ENCODE measurements at regions not wholly inside any gene's neighbourhood (a gene's known extent, or its start where the extent isn't known, plus 50 kb on each side); places are given as distances from the start of the nearest gene placed in this dataset.

DNA sequence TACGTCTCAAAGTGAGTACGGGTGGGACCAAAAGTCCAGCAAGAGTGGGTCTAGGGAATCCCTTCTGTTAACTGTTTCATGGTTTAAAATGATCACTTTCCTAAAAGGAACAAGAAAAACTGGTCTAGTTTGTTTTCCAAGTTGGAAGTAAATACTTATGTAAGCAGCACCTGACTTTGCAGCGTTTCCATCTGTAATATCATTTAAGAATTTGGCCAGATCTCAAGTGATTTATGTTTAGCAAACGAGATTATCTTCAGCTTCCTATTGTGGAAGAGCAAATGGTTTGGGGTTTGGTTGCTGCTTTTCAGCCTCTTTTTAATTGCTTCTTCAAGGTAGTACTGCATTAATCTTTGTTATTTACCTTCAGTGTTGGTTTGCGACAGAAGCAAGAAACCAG lies 50.4 kb downstream of the FHIP1A start:
- POLR2A ChIA-PET: no interaction called here
- CTCF ChIA-PET: no interaction called here
- Histone ChIP-seq H3K27ac (ENCODE audit: low read depth, low read length) (no peak overlapping the region), H3K36me3 (ENCODE audit: control insufficient read depth in 2 of 3, insufficient read depth in 3 of 3, low read length in 3 of 3) (no peaks in the 10 kb centered on the region), H3K4me3 (ENCODE audit: low read length) (no peak overlapping the region), H3K4me1 (ENCODE audit: control insufficient read depth in 2 of 2, insufficient read depth in 2 of 2, low read length in 2 of 2) (no peaks in the 10 kb centered on the region), H3K27me3 (ENCODE audit: control insufficient read depth in 2 of 2, insufficient read depth in 2 of 2, low read length in 2 of 2) (no peaks in the 10 kb centered on the region), H3K9me3 (ENCODE audit: control insufficient read depth in 2 of 3, low read length in 3 of 3) (no peaks in the 10 kb centered on the region)
- H3K27me3 Mint-ChIP-seq: peaks cover 0 to 19% (median 9%) of the 10 kb centered on the region in 5 donors
- no peaks in the 10 kb centered on the region for H3K9me3 Mint-ChIP-seq
- no peak overlapping the region for H3K4me3 Mint-ChIP-seq
- peaks cover 0 to 4% (median 0%) of the 10 kb centered on the region in 5 donors for H3K36me3 Mint-ChIP-seq
- H3K27ac Mint-ChIP-seq: no peak overlapping the region
- DNase-seq: no peak
- ATAC-seq: no peak
- intact Hi-C loops (cut with micrococcal nuclease): no loop called here
- H3K4me1 Mint-ChIP-seq: no peaks in the 10 kb centered on the region

DNA sequence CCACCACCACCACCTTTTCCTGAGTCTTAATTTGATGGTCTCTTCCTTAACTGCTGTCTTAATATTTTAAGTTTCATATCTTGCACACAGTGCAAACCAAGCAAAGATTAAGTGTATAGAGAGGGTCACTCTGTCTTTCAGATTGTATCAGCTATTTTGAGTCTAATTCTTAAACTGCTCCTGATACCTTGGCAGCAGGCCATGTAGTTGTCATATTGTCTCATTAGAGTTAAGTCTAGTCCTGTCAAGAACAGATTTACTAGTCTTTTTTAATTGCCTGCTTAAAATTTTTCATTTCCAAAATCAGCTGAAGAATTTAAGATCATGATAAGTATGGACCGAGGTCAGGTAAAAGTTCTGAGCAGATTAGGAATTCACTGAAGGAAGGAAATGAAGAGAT lies 51.5 kb downstream of the FHIP1A start:
- H3K4me3 ChIP-seq (ENCODE audit: low read length): no peak overlapping the region
- no peak overlapping the region for H3K27ac ChIP-seq (ENCODE audit: low read depth, low read length)
- Mint-ChIP-seq H3K4me3 (no peak overlapping the region), H3K36me3 (peaks cover 0 to 4% (median 0%) of the 10 kb centered on the region in 5 donors), H3K9me3 (no peaks in the 10 kb centered on the region), H3K27me3 (peaks cover 0 to 24% (median 13%) of the 10 kb centered on the region in 5 donors), H3K4me1 (no peaks in the 10 kb centered on the region), H3K27ac (no peak overlapping the region)
- no peaks in the 10 kb centered on the region for H3K4me1 ChIP-seq (ENCODE audit: control insufficient read depth in 2 of 2, insufficient read depth in 2 of 2, low read length in 2 of 2)
- H3K36me3 ChIP-seq (ENCODE audit: control insufficient read depth in 2 of 3, insufficient read depth in 3 of 3, low read length in 3 of 3): no peaks in the 10 kb centered on the region
- no peaks in the 10 kb centered on the region for H3K27me3 ChIP-seq (ENCODE audit: control insufficient read depth in 2 of 2, insufficient read depth in 2 of 2, low read length in 2 of 2)
- ATAC-seq (no peak), DNase-seq (no peak)
- intact Hi-C loops (cut with micrococcal nuclease): no loop called here
- ChIA-PET CTCF (no interaction called here), POLR2A (no interaction called here)
- H3K9me3 ChIP-seq (ENCODE audit: control insufficient read depth in 2 of 3, low read length in 3 of 3): no peaks in the 10 kb centered on the region

DNA sequence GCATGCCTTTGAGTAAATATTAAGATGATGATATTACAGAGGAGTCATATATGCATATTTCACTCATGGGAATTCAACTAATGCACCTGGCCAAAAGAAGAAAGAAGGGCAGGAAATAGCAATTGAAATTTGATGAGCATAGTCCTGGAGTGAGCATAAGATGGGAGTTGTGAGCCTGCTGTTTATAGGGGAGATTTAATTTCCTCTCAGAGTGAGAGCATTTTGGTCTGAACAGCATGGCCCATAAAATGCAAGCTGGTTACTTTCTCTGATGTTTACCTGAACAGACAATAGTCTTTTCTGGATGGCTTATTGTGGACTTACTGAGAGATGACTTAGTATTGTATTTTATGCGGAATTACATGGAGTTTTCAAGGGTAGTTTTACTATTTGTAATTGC lies 53.6 kb downstream of the FHIP1A start:
- Histone ChIP-seq H3K9me3 (ENCODE audit: control insufficient read depth in 2 of 3, low read length in 3 of 3) (no peaks in the 10 kb centered on the region), H3K27me3 (ENCODE audit: control insufficient read depth in 2 of 2, insufficient read depth in 2 of 2, low read length in 2 of 2) (no peaks in the 10 kb centered on the region), H3K4me1 (ENCODE audit: control insufficient read depth in 2 of 2, insufficient read depth in 2 of 2, low read length in 2 of 2) (no peaks in the 10 kb centered on the region), H3K36me3 (ENCODE audit: control insufficient read depth in 2 of 3, insufficient read depth in 3 of 3, low read length in 3 of 3) (no peaks in the 10 kb centered on the region), H3K4me3 (ENCODE audit: low read length) (no peak overlapping the region), H3K27ac (ENCODE audit: low read depth, low read length) (no peak overlapping the region)
- Mint-ChIP-seq H3K36me3 (peaks cover 0 to 4% (median 0%) of the 10 kb centered on the region in 5 donors), H3K27ac (no peak overlapping the region), H3K4me3 (no peak overlapping the region), H3K9me3 (peaks cover 0 to 2% (median 0%) of the 10 kb centered on the region in 11 donors), H3K4me1 (no peaks in the 10 kb centered on the region), H3K27me3 (peaks cover 0 to 34% (median 21%) of the 10 kb centered on the region in 5 donors)
- CTCF ChIA-PET: no interaction called here
- DNase-seq (no peak), ATAC-seq (no peak)
- intact Hi-C loops (cut with micrococcal nuclease): no loop called here
- POLR2A ChIA-PET: no interaction called here

DNA sequence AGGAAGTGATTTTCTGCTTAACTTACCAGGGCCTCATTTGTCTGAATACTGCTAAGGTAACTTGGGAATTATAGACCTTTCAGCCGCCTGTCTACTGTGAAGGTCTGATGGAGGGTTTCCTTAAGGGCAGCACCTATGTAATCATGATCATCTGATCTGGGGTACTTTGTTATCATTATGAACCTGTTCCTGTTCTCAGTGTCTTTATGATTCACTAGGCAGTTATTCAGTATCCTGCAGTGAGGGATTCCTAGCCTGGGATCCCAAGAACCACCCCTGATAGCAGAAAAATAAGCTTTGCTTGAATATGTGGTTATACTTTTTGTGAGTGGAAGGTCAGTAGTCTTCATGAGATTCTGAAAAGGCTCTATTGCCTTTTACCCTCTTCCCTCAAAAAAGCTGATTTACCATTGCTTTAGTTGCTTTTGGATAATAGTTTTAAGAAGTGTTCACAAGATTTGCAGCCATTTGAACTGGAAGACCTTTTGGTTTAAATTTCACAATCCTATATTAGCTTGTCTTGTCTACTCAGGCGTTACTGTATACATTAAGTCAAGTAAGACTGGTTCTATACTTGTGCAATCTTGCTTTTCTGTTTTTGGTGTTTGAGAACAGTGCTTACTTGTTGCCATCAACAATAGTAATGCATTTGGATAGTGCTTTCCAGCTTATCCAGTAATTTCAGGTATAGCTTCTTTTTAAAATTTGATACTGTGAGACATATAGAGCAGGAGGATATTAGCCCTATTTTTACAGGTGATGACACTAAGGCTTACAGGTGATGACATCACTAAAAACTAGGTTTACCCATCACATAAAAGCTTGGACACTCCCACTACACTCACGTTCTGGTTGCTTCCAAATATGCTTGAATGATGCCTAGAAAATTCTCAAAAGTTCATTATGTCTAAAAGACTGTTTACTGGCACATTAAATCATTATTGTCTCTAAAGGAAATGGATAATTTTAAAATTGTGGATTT lies 60.0 kb downstream of the FHIP1A start:
- no peaks in the 10 kb centered on the region for H3K36me3 ChIP-seq (ENCODE audit: control insufficient read depth in 2 of 3, insufficient read depth in 3 of 3, low read length in 3 of 3)
- H3K4me1 ChIP-seq (ENCODE audit: control insufficient read depth in 2 of 2, insufficient read depth in 2 of 2, low read length in 2 of 2): no peaks in the 10 kb centered on the region
- DNase-seq: no peak
- Mint-ChIP-seq H3K36me3 (no peaks in the 10 kb centered on the region), H3K27me3 (peaks cover 0 to 25% (median 6%) of the 10 kb centered on the region in 5 donors), H3K4me1 (no peaks in the 10 kb centered on the region), H3K9me3 (peaks cover 0 to 2% (median 0%) of the 10 kb centered on the region in 11 donors), H3K27ac (no peak overlapping the region), H3K4me3 (no peak overlapping the region)
- H3K27ac ChIP-seq (ENCODE audit: low read depth, low read length): no peak overlapping the region
- POLR2A ChIA-PET: no interaction called here
- intact Hi-C loops (cut with micrococcal nuclease): no loop called here
- H3K4me3 ChIP-seq (ENCODE audit: low read length): no peak overlapping the region
- no peaks in the 10 kb centered on the region for H3K27me3 ChIP-seq (ENCODE audit: control insufficient read depth in 2 of 2, insufficient read depth in 2 of 2, low read length in 2 of 2)
- no peak for ATAC-seq
- H3K9me3 ChIP-seq (ENCODE audit: control insufficient read depth in 2 of 3, low read length in 3 of 3): no peaks in the 10 kb centered on the region
- CTCF ChIA-PET: no interaction called here

DNA sequence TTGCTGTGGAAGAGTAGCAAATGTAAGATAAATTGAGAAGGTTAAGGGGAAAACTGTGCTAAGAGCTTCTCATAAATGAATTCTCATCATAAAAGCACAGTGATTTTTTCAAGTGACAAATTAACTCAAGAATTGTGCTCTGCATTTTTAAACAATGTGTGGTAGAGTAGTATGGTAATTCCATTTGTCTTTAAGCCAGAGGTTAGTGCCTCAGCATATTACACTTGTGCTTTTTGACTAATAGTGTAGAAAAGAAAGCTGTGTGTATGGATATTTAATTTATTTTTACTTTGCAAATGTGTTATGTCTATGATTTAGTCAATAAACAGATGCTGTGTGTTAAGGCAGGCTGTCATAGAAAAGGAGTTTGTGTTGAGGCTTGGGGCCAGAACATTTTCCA lies 61.0 kb downstream of the FHIP1A start:
- intact Hi-C loops (cut with micrococcal nuclease): no loop called here
- no peak for ATAC-seq

DNA sequence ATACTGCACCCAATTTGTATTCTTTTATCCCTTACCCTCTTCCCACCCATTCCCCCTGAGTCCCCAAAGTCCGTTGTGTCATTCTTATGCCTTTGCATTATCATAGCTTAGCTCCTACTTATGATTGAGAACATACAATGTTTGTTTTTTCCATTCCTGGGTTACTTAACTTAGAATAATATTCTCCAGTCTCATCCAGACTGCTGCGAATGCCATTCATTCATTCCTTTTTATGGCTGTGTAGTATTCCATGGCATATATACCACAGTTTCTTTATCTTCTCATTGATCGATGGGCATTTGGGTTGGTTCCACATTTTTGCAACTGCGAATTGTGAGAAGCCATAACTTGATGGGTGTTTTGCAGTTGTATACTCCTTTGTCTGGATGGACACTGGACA lies 62.8 kb downstream of the FHIP1A start:
- Histone ChIP-seq H3K27ac (ENCODE audit: low read depth, low read length) (no peak overlapping the region), H3K4me3 (ENCODE audit: low read length) (no peak overlapping the region), H3K4me1 (ENCODE audit: control insufficient read depth in 2 of 2, insufficient read depth in 2 of 2, low read length in 2 of 2) (no peaks in the 10 kb centered on the region), H3K27me3 (ENCODE audit: control insufficient read depth in 2 of 2, insufficient read depth in 2 of 2, low read length in 2 of 2) (no peaks in the 10 kb centered on the region), H3K9me3 (ENCODE audit: control insufficient read depth in 2 of 3, low read length in 3 of 3) (no peaks in the 10 kb centered on the region), H3K36me3 (ENCODE audit: control insufficient read depth in 2 of 3, insufficient read depth in 3 of 3, low read length in 3 of 3) (no peaks in the 10 kb centered on the region)
- H3K36me3 Mint-ChIP-seq: no peaks in the 10 kb centered on the region
- POLR2A ChIA-PET: no interaction called here
- intact Hi-C loops (cut with micrococcal nuclease): no loop called here
- DNase-seq: no peak
- H3K9me3 Mint-ChIP-seq: peaks cover 0 to 2% (median 0%) of the 10 kb centered on the region in 11 donors
- peaks cover 4 to 25% (median 10%) of the 10 kb centered on the region in 5 donors for H3K27me3 Mint-ChIP-seq
- H3K4me3 Mint-ChIP-seq: no peak overlapping the region
- no peak for ATAC-seq
- no peak overlapping the region for H3K27ac Mint-ChIP-seq
- no peaks in the 10 kb centered on the region for H3K4me1 Mint-ChIP-seq
- CTCF ChIA-PET: no interaction called here

More for the DNA sequence above, 61.0 kb downstream of the FHIP1A start:
- Histone ChIP-seq H3K27ac (ENCODE audit: low read depth, low read length) (no peak overlapping the region), H3K27me3 (ENCODE audit: control insufficient read depth in 2 of 2, insufficient read depth in 2 of 2, low read length in 2 of 2) (no peaks in the 10 kb centered on the region), H3K4me3 (ENCODE audit: low read length) (no peak overlapping the region), H3K4me1 (ENCODE audit: control insufficient read depth in 2 of 2, insufficient read depth in 2 of 2, low read length in 2 of 2) (no peaks in the 10 kb centered on the region), H3K9me3 (ENCODE audit: control insufficient read depth in 2 of 3, low read length in 3 of 3) (no peaks in the 10 kb centered on the region), H3K36me3 (ENCODE audit: control insufficient read depth in 2 of 3, insufficient read depth in 3 of 3, low read length in 3 of 3) (no peaks in the 10 kb centered on the region)
- H3K9me3 Mint-ChIP-seq: peaks cover 0 to 2% (median 0%) of the 10 kb centered on the region in 11 donors
- H3K36me3 Mint-ChIP-seq: no peaks in the 10 kb centered on the region
- no peak overlapping the region for H3K4me3 Mint-ChIP-seq
- no peak for DNase-seq
- H3K27ac Mint-ChIP-seq: no peak overlapping the region
- POLR2A ChIA-PET: no interaction called here
- CTCF ChIA-PET: no interaction called here
- no peaks in the 10 kb centered on the region for H3K4me1 Mint-ChIP-seq
- H3K27me3 Mint-ChIP-seq: peaks cover 0 to 24% (median 7%) of the 10 kb centered on the region in 5 donors

DNA sequence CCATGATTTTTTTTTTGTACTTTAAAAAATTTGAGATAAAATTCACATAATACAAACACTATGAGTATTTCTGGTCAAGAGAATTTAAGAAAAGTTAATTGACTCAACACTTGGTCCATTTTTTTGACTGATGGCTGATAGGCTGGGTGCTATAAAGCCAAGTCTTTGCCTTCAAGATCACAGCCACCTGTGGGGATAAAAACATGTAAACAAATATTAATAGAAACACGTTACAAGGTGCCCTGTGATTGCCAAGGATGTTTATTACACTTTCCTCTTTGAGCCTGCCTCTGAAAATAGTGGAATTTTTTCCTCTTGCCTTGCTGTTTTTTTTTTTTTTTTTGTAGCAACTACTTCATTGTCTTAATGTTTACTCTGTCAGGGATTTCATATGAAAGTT lies 63.3 kb downstream of the FHIP1A start:
- Histone ChIP-seq H3K27ac (ENCODE audit: low read depth, low read length) (no peak overlapping the region), H3K4me1 (ENCODE audit: control insufficient read depth in 2 of 2, insufficient read depth in 2 of 2, low read length in 2 of 2) (no peaks in the 10 kb centered on the region), H3K27me3 (ENCODE audit: control insufficient read depth in 2 of 2, insufficient read depth in 2 of 2, low read length in 2 of 2) (no peaks in the 10 kb centered on the region), H3K4me3 (ENCODE audit: low read length) (no peak overlapping the region), H3K36me3 (ENCODE audit: control insufficient read depth in 2 of 3, insufficient read depth in 3 of 3, low read length in 3 of 3) (no peaks in the 10 kb centered on the region), H3K9me3 (ENCODE audit: control insufficient read depth in 2 of 3, low read length in 3 of 3) (no peaks in the 10 kb centered on the region)
- intact Hi-C loops (cut with micrococcal nuclease): no loop called here
- DNase-seq (no peak), ATAC-seq (no peak)
- peaks cover 4 to 23% (median 11%) of the 10 kb centered on the region in 5 donors for H3K27me3 Mint-ChIP-seq
- no peaks in the 10 kb centered on the region for H3K36me3 Mint-ChIP-seq
- ChIA-PET CTCF (no interaction called here), POLR2A (no interaction called here)
- peaks cover 0 to 2% (median 0%) of the 10 kb centered on the region in 11 donors for H3K9me3 Mint-ChIP-seq
- no peak overlapping the region for H3K27ac Mint-ChIP-seq
- no peaks in the 10 kb centered on the region for H3K4me1 Mint-ChIP-seq
- H3K4me3 Mint-ChIP-seq: no peak overlapping the region

Measured in naive thymus-derived CD4-positive, alpha-beta T cell (primary cell).